Keratinocyte (primary cell): ENCODE measurements at regions not wholly inside any gene's neighbourhood (a gene's known extent, or its start where the extent isn't known, plus 50 kb on each side); places are given as distances from the start of the nearest gene placed in this dataset.

Experiments used
- EZH2 ChIP-seq: IDR thresholded peaks from one replicate; pipeline ENCODE4 v1.6.1; 2012; ENCODE audit warnings: inconsistent platforms, mild to moderate bottlenecking, low read length, moderate library complexity
- TF ChIP-seq, protein P1 (sequence below), 3 experiments: IDR thresholded peaks in 1 of 3; conservative IDR thresholded peaks in 1 of 3; optimal IDR thresholded peaks in 1 of 3; 2 replicates in 2 of 3; 3 replicates in 1 of 3; pipeline versions ENCODE3 to v1.5.1; 2011; ENCODE audit warnings: low read length in 3 of 3, mild to moderate bottlenecking in 3 of 3, moderate library complexity in 2 of 3, control low read depth in 1 of 3, inconsistent platforms in 1 of 3; ENCODE audit not compliant: insufficient read depth in 2 of 3; ENCODE audit errors: extremely low read depth in 1 of 3

DNA sequence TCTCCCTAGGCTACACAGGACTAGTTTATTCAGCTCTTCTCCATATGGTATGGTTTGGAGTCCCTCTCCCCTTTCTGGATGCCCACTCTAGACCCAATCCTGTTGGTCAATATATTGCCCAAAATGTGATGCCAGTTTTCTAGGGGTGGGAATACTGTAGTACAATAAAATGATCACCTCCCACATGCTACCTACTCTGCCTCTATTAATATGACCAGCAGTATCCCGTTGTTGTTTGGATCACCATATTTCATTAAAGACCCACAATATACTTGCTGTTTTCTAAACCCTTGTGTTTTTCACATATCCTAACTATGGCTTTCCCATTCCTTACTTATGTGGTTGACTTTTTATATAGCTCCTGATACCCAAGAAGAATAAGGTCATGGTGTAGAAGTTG lies 95.9 kb upstream of the IGSF21 start:
- TF ChIP-seq, protein P1, sequence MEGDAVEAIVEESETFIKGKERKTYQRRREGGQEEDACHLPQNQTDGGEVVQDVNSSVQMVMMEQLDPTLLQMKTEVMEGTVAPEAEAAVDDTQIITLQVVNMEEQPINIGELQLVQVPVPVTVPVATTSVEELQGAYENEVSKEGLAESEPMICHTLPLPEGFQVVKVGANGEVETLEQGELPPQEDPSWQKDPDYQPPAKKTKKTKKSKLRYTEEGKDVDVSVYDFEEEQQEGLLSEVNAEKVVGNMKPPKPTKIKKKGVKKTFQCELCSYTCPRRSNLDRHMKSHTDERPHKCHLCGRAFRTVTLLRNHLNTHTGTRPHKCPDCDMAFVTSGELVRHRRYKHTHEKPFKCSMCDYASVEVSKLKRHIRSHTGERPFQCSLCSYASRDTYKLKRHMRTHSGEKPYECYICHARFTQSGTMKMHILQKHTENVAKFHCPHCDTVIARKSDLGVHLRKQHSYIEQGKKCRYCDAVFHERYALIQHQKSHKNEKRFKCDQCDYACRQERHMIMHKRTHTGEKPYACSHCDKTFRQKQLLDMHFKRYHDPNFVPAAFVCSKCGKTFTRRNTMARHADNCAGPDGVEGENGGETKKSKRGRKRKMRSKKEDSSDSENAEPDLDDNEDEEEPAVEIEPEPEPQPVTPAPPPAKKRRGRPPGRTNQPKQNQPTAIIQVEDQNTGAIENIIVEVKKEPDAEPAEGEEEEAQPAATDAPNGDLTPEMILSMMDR (optimal IDR thresholded peaks at IDR 0.05 in 1 of 3, IDR thresholded peaks at IDR 0.05 in 1 of 3, conservative IDR thresholded peaks at IDR 0.05 in 1 of 3; ENCODE audit: extremely low read depth in 1 of 3, insufficient read depth in 2 of 3, low read length in 3 of 3) = no peak
- no peak for TF ChIP-seq EZH2
